Liver (tissue), 3 donors: ENCODE measurements at regions not wholly inside any gene's neighbourhood (a gene's known extent, or its start where the extent isn't known, plus 50 kb on each side); places are given as distances from the start of the nearest gene placed in this dataset.

ENCODE experiments used
- CTCF ChIP-seq: fragments of 150-350 bp; IDR thresholded peaks from 2 replicates; pipeline ENCODE4 v1.5.1; 2017; ENCODE audit warnings: improper control_type of control experiment, low read depth, low read length; ENCODE audit not compliant: missing input control
- MAX ChIP-seq: IDR thresholded peaks from 2 replicates; pipeline ENCODE4 v1.6.1; 2016; ENCODE audit warnings: antibody characterized with exemption
- SP1 ChIP-seq: IDR thresholded peaks from 2 replicates; pipeline ENCODE4 v1.6.1; 2018; ENCODE audit warnings: antibody characterized with exemption, mild to moderate bottlenecking
- donor health status: healthy.
- donor health status: healthy.

- TF ChIP-seq SP1 (no peak), CTCF (no peak), MAX (no peak)
Measured at GRCh38 chr12:105836242-105836622, 302.5 kb downstream of the NUAK1 start.
